T-helper 1 cell treated with Interleukin-12 subunit alpha and Interleukin-12 subunit beta and Interleukin-4 antibody, amounts not matched to agents 30 μg/mL and 1 μg/mL, for 36 hours (primary cell): ENCODE measurements at regions not wholly inside any gene's neighbourhood (a gene's known extent, or its start where the extent isn't known, plus 50 kb on each side); places are given as distances from the start of the nearest gene placed in this dataset.

ENCODE experiments used
- H3K27ac Mint-ChIP-seq: one replicate; pipeline ENCODE4 v1.8.0; 2021; ENCODE audit warnings: mild to moderate bottlenecking, mixed read lengths
- H3K27me3 Mint-ChIP-seq: one replicate; pipeline ENCODE4 v1.8.0; 2021; ENCODE audit warnings: low read depth, mixed read lengths
- H3K36me3 Mint-ChIP-seq: one replicate; pipeline ENCODE4 v1.8.0; 2021; ENCODE audit warnings: low read depth, mixed read lengths
- H3K4me1 Mint-ChIP-seq: one replicate; pipeline ENCODE4 v1.8.0; 2021; ENCODE audit warnings: low read depth, mixed read lengths
- H3K4me3 Mint-ChIP-seq: one replicate; pipeline ENCODE4 v1.8.0; 2021; ENCODE audit warnings: mild to moderate bottlenecking, moderate library complexity, mixed read lengths
- H3K9me3 Mint-ChIP-seq: one replicate; pipeline ENCODE4 v1.8.0; 2021; ENCODE audit warnings: mixed read lengths

DNA sequence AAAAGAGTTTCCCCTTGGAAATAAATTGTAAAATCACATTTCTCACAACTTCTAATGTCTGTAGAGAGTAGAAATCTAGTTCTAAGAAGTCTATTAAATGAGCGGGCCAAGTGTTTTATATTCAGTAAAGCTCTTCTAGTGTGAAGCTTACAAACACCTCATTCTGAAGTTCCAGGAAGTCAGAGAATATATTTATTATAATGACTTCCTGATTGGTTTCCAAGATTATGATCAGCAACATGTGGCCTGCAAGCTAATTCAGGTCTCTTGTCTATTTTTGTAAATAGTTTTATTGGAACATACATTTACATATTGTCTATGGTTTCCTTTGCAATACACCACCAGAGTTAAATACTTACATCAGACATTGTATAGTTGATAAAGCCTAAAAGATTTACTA, 603.9 kb downstream of the AMY1C start:
- Mint-ChIP-seq H3K27me3 (no peaks in the 10 kb centered on the region), H3K27ac (no peak overlapping the region), H3K4me3 (no peak overlapping the region), H3K9me3 (peaks cover 9% of the 10 kb centered on the region), H3K36me3 (no peaks in the 10 kb centered on the region), H3K4me1 (no peaks in the 10 kb centered on the region)

DNA sequence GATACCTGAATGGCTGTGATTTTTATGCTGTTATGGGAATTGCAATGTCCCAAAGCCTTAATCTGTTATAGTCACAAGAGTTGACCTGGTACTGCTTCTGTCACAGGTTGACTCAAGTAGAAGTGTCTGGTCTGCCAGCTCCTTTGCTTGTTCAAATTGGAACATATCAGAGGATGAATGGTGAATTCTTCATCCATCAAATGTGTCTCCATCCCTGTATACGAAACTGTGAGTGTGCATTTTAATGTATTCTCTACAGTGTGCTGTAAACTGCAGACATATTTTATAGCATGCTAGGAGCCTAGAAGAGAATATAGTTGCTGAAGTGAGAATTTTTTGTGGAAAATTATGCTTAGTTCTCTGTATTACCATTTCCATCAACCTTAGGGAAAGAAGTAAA, 608.4 kb downstream of the AMY1C start:
- H3K9me3 Mint-ChIP-seq, result peaks cover 22% of the 10 kb centered on the region
- H3K4me3 Mint-ChIP-seq, result no peak overlapping the region
- H3K36me3 Mint-ChIP-seq, result no peaks in the 10 kb centered on the region
- H3K27ac Mint-ChIP-seq, result no peak overlapping the region
- H3K4me1 Mint-ChIP-seq, result no peaks in the 10 kb centered on the region
- no peaks in the 10 kb centered on the region for H3K27me3 Mint-ChIP-seq

DNA sequence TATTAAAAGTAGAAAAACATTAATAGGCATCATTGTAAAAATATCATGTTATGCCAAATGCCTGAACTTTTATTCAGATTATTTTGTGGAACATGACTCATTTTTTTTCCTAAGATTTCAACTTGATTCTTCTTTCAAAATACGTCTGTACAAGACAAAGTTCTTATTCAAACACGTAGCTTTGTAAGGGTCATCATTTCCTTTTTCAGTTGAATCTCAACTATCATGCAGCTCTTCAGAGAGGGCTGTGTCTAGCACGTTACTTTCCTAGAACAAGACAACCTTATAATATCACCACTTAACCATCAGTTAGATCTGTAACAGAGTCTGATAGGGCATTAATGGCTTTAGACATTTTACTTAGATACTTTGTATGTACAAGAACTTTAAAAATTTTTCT, 608.9 kb downstream of the AMY1C start:
- Mint-ChIP-seq H3K27ac (no peak overlapping the region), H3K4me1 (no peaks in the 10 kb centered on the region), H3K27me3 (no peaks in the 10 kb centered on the region)

DNA sequence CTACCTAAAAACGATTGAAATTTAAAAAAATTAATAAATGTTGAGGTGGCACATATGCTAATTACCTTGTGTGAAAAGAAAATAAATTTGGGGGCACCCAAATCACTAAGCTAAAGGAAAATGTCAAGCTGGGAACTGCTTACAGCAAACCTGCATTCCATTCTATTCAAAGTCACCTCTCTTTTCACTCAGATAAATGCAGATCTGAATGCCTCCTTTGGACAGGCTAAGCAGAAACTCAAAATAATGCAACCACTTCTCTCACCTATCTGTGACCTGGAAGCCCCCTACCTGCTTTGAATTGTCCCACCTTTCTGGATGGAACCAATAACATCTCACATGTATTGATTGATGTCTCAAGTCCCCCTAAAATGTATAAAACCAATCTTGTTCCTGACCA, 628.7 kb downstream of the AMY1C start:
- no peaks in the 10 kb centered on the region for H3K27me3 Mint-ChIP-seq
- peaks cover 16% of the 10 kb centered on the region for H3K9me3 Mint-ChIP-seq
- no peaks in the 10 kb centered on the region for H3K4me1 Mint-ChIP-seq
- H3K27ac Mint-ChIP-seq, result no peak overlapping the region
- no peaks in the 10 kb centered on the region for H3K36me3 Mint-ChIP-seq
- no peak overlapping the region for H3K4me3 Mint-ChIP-seq

More for the DNA sequence above, 608.9 kb downstream of the AMY1C start:
- Mint-ChIP-seq H3K9me3 (peaks cover 22% of the 10 kb centered on the region), H3K36me3 (no peaks in the 10 kb centered on the region), H3K4me3 (no peak overlapping the region)

DNA sequence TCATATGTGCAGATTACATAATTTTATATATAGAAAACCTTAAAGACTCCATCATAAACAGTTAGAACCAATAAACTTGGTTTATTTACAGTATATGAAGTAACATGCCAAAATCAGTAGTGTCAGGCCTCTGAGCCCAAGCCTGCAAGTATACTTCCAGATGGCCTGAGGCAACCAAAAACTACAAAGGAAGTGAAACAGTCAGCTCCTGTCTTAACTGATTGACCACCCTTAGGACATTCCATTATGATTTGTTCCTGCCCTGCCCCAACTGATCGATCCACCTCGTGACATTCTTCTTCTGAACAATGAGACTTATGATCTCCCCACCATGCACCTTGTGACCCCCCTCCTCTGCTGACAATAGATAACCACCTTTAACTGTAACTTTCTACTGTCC, 630.3 kb downstream of the AMY1C start:
- Mint-ChIP-seq H3K4me1 (no peaks in the 10 kb centered on the region), H3K36me3 (no peaks in the 10 kb centered on the region), H3K4me3 (no peak overlapping the region), H3K9me3 (peaks cover 16% of the 10 kb centered on the region), H3K27ac (no peak overlapping the region), H3K27me3 (no peaks in the 10 kb centered on the region)

DNA sequence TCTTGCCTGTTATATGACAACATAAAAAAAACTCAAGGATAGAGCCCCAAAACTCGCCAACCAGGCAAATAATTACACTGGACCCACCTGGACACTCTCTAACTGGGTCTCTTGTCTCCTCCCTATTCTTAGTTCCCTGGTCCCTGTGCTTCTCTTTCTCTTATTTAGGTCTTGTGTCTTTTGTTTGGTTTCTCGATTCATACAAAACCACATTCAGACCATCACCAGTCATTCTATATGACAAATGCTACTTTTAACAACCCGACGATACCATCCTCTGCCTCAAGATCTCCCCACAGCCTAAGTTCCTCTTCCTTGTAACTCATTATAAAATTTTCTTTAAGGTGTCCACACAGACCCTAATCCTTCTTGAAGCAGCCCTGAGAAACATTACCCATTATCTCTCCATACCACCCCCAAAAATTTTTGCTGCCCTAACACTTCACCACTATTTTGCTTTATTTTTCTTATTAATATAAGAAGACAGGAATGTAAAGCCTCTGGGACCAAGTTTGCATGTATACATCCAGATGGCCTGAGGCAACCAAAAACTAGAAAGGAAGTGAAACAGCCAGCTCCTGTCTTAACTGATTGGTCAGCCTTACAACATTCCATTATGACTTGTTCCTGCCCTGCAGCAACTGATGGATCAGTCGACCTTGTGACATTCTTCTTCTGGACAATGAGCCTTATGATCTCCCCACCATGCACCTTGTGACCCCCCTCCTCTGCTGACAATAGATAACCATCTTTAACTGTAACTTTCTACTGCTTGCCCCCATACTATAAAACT, 638.2 kb downstream of the AMY1C start:
- Mint-ChIP-seq H3K9me3 (peaks cover 18% of the 10 kb centered on the region), H3K36me3 (no peaks in the 10 kb centered on the region), H3K4me1 (no peaks in the 10 kb centered on the region), H3K27ac (no peak overlapping the region), H3K27me3 (no peaks in the 10 kb centered on the region), H3K4me3 (no peak overlapping the region)

DNA sequence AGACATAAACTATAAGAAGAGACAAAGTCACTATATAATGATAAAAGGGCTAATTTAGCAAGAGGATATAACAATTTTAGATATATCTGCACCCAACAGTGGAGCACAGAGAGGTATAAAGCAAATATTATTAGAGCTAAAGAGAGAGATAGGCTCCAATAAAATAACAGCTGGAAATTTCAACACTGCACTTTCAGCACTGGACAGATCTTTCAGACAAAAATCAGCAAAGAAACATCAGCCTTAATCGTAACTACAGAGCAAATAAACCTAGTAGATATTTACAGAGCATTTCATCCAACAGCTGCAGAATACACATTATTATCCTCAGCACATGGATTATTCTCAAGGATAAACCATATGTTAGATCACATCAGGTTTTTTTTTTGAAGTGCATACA, 642.9 kb downstream of the AMY1C start:
- no peaks in the 10 kb centered on the region for H3K4me1 Mint-ChIP-seq
- H3K27ac Mint-ChIP-seq, result no peak overlapping the region
- H3K36me3 Mint-ChIP-seq, result no peaks in the 10 kb centered on the region
- H3K27me3 Mint-ChIP-seq, result no peaks in the 10 kb centered on the region
- no peak overlapping the region for H3K4me3 Mint-ChIP-seq
- peaks cover 33% of the 10 kb centered on the region for H3K9me3 Mint-ChIP-seq

DNA sequence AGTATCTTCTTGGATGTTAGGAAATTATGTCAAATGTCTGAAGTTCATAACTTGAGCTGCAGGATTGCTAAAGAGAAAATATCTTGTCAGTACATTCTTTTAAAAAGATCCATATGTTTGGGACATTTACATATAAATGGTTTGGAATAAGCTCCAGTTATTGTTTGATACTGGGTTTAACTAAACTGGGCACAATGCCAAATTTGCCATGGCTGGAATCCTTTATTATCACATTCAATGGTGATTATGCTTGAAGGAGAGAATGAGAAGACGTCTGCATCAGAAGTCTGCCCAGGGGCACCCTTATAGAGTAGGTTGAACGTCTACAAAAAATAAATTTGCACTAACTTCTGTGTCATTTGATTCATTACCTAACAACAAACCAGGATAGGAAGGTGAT, 652.5 kb downstream of the AMY1C start:
- Mint-ChIP-seq H3K36me3 (no peaks in the 10 kb centered on the region), H3K4me1 (no peaks in the 10 kb centered on the region), H3K9me3 (peaks cover 21% of the 10 kb centered on the region), H3K27ac (no peak overlapping the region), H3K4me3 (no peak overlapping the region), H3K27me3 (no peaks in the 10 kb centered on the region)

DNA sequence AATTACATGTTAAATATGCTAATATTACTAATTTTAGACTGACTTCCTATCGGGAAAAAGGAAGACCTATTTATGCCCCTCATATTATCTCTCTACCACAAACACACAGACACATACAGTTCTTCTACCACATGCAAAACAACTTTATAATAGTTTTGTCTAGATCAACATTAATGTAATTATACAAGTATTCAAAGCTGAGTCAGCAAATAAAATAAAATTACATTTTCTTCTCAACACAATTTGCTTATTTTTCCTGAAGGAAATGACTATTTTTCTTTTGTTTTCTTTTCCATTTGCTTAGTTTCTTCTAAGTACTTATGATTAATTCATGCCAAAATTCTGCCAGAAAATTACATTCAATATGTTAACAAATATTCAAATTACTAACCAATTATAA, 654.2 kb downstream of the AMY1C start:
- H3K36me3 Mint-ChIP-seq, result no peaks in the 10 kb centered on the region
- H3K9me3 Mint-ChIP-seq, result peaks cover 18% of the 10 kb centered on the region
- no peak overlapping the region for H3K27ac Mint-ChIP-seq
- no peaks in the 10 kb centered on the region for H3K4me1 Mint-ChIP-seq
- H3K4me3 Mint-ChIP-seq, result no peak overlapping the region
- H3K27me3 Mint-ChIP-seq, result no peaks in the 10 kb centered on the region

DNA sequence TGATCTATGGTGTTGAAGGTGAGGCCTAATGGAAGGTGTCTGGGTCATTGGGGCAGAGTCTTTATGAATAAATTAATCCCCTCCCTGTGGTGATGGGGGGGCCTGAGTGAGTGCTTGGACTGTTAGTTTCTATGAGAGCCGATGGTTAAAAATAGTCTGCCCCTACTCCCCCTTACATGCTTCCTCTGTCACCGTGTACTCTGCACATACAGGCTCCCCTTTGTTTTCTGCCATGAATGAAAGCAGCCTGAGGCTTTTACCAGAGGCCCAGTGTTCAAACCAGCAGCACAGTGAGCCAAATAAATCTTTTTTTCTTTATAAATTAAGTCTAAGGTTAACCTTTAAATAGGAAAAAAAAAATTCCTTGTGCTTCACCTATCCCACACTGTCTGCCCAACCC, 657.0 kb downstream of the AMY1C start:
- Mint-ChIP-seq H3K27me3 (no peaks in the 10 kb centered on the region), H3K4me1 (no peaks in the 10 kb centered on the region), H3K36me3 (no peaks in the 10 kb centered on the region), H3K27ac (no peak overlapping the region), H3K4me3 (no peak overlapping the region), H3K9me3 (peaks cover 20% of the 10 kb centered on the region)

DNA sequence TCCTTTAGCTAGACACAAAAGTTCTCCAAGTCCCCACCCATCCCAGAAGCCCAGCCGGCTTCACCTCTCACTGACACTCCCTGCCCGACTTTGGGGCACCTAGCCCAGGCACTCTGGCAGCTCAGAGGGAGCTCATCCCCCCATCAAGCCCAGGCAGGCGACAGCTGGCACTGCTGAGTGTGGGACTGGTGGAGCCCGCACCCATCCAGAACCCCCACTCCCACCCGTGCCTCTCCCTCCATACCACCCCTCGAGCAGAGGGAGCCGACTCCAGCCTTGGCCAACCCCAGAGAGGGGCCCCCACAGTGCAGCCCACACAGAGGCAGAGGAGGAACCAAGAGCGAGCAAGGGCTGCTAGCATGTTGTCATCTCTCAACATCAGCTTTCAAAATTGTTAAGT, 658.6 kb downstream of the AMY1C start:
- H3K4me1 Mint-ChIP-seq, result no peaks in the 10 kb centered on the region
- H3K4me3 Mint-ChIP-seq, result no peak overlapping the region
- H3K36me3 Mint-ChIP-seq, result no peaks in the 10 kb centered on the region
- no peak overlapping the region for H3K27ac Mint-ChIP-seq
- H3K9me3 Mint-ChIP-seq, result peaks cover 17% of the 10 kb centered on the region
- no peaks in the 10 kb centered on the region for H3K27me3 Mint-ChIP-seq

DNA sequence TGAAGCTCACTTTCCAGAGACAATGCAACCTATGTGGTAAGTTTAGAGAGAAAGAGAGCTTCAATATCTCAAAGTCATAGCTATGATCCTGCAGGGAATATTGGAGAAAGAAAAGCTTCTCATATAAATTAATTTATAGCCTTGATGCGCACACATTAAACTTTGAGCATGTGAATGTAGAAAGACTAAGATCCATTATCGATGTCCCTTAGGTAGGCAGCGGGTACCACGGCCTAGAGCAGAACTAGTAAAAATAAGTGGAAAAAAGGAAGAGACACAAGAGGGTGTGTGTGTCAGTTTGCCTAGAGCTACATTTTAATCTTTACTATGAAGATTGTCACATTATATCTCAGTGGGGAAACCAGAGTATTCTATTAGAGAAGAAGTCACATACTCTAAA, 685.6 kb downstream of the AMY1C start:
- Mint-ChIP-seq H3K36me3 (no peaks in the 10 kb centered on the region), H3K27me3 (no peaks in the 10 kb centered on the region), H3K4me1 (no peaks in the 10 kb centered on the region), H3K4me3 (no peak overlapping the region), H3K9me3 (peaks cover 17% of the 10 kb centered on the region), H3K27ac (no peak overlapping the region)

DNA sequence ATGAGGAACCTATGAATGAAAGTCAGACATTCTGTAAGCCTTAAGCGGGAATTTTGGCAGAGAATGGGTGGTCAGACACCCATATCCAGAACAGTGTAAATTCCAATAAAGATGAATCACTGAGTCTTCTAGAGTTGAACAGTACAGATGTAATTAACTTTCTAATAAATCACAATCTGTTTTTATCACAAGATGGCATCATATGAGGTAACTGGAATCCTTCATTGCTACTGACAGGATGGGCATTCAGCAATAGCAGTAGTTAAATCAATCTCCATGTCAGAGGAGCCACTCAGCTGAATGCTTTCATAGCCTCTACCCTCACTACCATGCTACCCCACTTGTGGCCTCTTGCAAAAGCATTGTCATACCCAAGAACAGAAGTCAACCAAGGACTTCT, 690.3 kb downstream of the AMY1C start:
- Mint-ChIP-seq H3K4me3 (no peak overlapping the region), H3K4me1 (no peaks in the 10 kb centered on the region), H3K27ac (no peak overlapping the region), H3K9me3 (peaks cover 37% of the 10 kb centered on the region), H3K36me3 (no peaks in the 10 kb centered on the region), H3K27me3 (no peaks in the 10 kb centered on the region)

DNA sequence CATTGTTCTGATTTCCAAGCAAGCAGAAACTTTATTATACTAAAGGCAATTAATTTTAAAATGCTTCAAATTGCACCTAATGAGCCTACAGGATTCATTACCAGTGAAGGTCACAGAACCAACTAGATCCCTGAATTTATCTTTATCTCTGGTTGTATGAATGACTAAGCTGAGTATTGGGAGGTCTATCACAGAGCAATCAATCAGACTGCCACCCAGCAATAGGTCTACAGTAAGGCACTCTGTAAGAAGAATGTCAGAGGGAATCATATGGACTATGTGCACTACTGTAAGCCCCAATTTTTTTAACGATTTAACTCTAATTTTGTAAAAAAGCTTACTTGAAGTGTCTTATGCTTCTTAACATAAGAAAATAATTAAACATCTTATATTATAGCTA, 707.0 kb downstream of the AMY1C start:
- Mint-ChIP-seq H3K4me1 (no peaks in the 10 kb centered on the region), H3K4me3 (no peak overlapping the region), H3K36me3 (no peaks in the 10 kb centered on the region), H3K27me3 (no peaks in the 10 kb centered on the region), H3K27ac (no peak overlapping the region), H3K9me3 (peaks cover 27% of the 10 kb centered on the region)

DNA sequence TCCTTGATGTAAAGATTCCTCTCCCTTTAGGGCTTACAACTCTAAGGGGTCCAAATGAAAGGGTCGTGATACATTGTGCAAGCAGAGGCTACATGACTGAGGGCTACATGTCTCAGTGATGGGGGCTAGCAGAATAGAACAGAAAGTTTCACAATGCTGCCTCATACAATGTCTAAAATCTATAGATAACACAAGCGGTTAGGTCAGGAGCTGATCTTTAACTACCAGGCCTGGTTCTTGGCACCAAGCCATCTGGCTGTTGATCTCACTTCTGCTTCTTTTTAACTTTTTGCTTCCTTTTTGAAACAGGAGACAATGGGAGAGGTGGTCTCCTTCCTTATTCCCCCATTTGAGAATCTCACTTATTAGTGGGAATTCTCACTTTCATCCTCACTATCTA, 710.2 kb downstream of the AMY1C start:
- Mint-ChIP-seq H3K4me3 (no peak overlapping the region), H3K27me3 (no peaks in the 10 kb centered on the region), H3K4me1 (no peaks in the 10 kb centered on the region), H3K27ac (no peak overlapping the region), H3K36me3 (no peaks in the 10 kb centered on the region), H3K9me3 (peaks cover 22% of the 10 kb centered on the region)

DNA sequence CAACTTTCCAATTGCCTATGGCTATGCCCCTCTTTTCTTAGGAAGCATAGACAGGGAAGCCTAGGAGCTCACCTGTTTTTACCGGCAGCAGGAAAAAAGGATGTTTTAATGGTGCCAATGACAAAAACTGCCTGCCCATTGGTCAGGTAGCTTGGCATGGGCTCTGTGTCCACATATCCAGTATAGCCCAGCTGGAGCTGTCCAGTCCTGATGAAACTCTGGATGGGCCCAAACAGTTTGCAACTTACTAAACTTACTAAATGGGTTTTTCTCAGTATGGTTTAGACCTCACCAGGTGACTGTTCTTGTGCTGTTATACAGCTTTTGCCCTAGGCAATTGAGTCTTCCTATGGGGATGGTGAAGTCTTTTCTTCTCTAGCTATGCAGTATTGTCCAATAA, 711.2 kb downstream of the AMY1C start:
- Mint-ChIP-seq H3K27me3 (no peaks in the 10 kb centered on the region), H3K4me3 (no peak overlapping the region), H3K36me3 (no peaks in the 10 kb centered on the region), H3K27ac (no peak overlapping the region), H3K4me1 (no peaks in the 10 kb centered on the region), H3K9me3 (peaks cover 18% of the 10 kb centered on the region)
